DMS53 treated with DMSO at 0.1 percent for 48 hours (cell line): ENCODE measurements at regions not wholly inside any gene's neighbourhood (a gene's known extent, or its start where the extent isn't known, plus 50 kb on each side); places are given as distances from the start of the nearest gene placed in this dataset.

Experiments used
- DNase-seq: peaks from one replicate; lab custom pipeline; 2025; ENCODE audit not compliant: unreplicated experiment; lab: John Stamatoyannopoulos, UW

- no peak for DNase-seq
These were observed 469.6 kb downstream of the SOX9 start for GRCh38 chr17:72590382-72590781.

GRCh38 chr17:72590882-72591281 is 470.1 kb downstream of the SOX9 start:
- DNase-seq, result peak; percentile 39

- DNase-seq, result peak; percentile 39
These were observed 470.7 kb downstream of the SOX9 start for GRCh38 chr17:72591289-72592241.

GRCh38 chr17:72592242-72592966 is 471.6 kb downstream of the SOX9 start:
- DNase-seq, result peak; percentile 73

- no peak for DNase-seq
These were observed 472.1 kb downstream of the SOX9 start for GRCh38 chr17:72592967-72593325.

GRCh38 chr17:72594248-72594647 is 473.4 kb downstream of the SOX9 start:
- no peak for DNase-seq
